NCI-H1930 (cell line): ENCODE measurements at regions not wholly inside any gene's neighbourhood (a gene's known extent, or its start where the extent isn't known, plus 50 kb on each side); places are given as distances from the start of the nearest gene placed in this dataset.

Experiments used
- DNase-seq, 2 experiments: peaks; one replicate each; lab custom pipeline; 2025; lab: John Stamatoyannopoulos, UW

- no peak for DNase-seq
Measured at GRCh38 chr15:99921101-99921500, 187.9 kb upstream of the LYSMD4 start.

- DNase-seq, result no peak
Measured at GRCh38 chr15:99918072-99918471, 184.8 kb upstream of the LYSMD4 start.

GRCh38 chr15:99917252-99917651, 184.0 kb upstream of the LYSMD4 start:
- DNase-seq, result no peak

GRCh38 chr15:99916668-99917223, 183.5 kb upstream of the LYSMD4 start:
- DNase-seq, result no peak

GRCh38 chr15:99914723-99915122, 181.5 kb upstream of the LYSMD4 start:
- DNase-seq, result no peak

GRCh38 chr15:99911816-99912215, 178.6 kb upstream of the LYSMD4 start:
- DNase-seq, result no peak

- DNase-seq, result no peak
Measured at GRCh38 chr15:99909592-99910295, 176.5 kb upstream of the LYSMD4 start.

- no peak for DNase-seq
Measured at GRCh38 chr15:99907698-99908097, 174.5 kb upstream of the LYSMD4 start.

- no peak for DNase-seq
Measured at GRCh38 chr15:99906793-99907192, 173.6 kb upstream of the LYSMD4 start.

- DNase-seq, result no peak
Measured at GRCh38 chr15:99906311-99906710, 173.1 kb upstream of the LYSMD4 start.

GRCh38 chr15:99902248-99902928, 169.2 kb upstream of the LYSMD4 start:
- DNase-seq, result no peak

- no peak for DNase-seq
Measured at GRCh38 chr15:99895956-99896311, 162.7 kb upstream of the LYSMD4 start.

GRCh38 chr15:99895189-99895955, 162.1 kb upstream of the LYSMD4 start:
- DNase-seq, result no peak

GRCh38 chr15:99878835-99879234, 145.6 kb upstream of the LYSMD4 start:
- DNase-seq, result no peak

GRCh38 chr15:99873451-99873850, 140.2 kb upstream of the LYSMD4 start:
- DNase-seq, result no peak

GRCh38 chr15:99863550-99864198, 130.4 kb upstream of the LYSMD4 start:
- DNase-seq, result no peak

GRCh38 chr15:99857836-99858235, 124.6 kb upstream of the LYSMD4 start:
- no peak for DNase-seq

GRCh38 chr15:99850517-99850916, 117.3 kb upstream of the LYSMD4 start:
- DNase-seq, result no peak

- no peak for DNase-seq
Measured at GRCh38 chr15:99845009-99845408, 111.8 kb upstream of the LYSMD4 start.

- DNase-seq, result no peak
Measured at GRCh38 chr15:99844150-99844549, 110.9 kb upstream of the LYSMD4 start.

GRCh38 chr15:99842071-99842470, 108.8 kb upstream of the LYSMD4 start:
- DNase-seq, result no peak

- no peak for DNase-seq
Measured at GRCh38 chr15:99826157-99826780, 93.0 kb upstream of the LYSMD4 start.
